CMK (cell line): ENCODE measurements at regions not wholly inside any gene's neighbourhood (a gene's known extent, or its start where the extent isn't known, plus 50 kb on each side); places are given as distances from the start of the nearest gene placed in this dataset.

Experiments
- DNase-seq: peaks from one replicate; pipeline ENCODE4 v3.0.0-alpha.2; 2010; ENCODE audit warnings: low read depth

- DNase-seq: no peak
Measured at GRCh38 chr11:38282718-38283117, 1684.7 kb upstream of the RAG2 start.

- no peak for DNase-seq
Measured at GRCh38 chr11:38278457-38279141, 1680.6 kb upstream of the RAG2 start.

GRCh38 chr11:38274031-38274430 is 1676.0 kb upstream of the RAG2 start:
- no peak for DNase-seq

- DNase-seq: no peak
Measured at GRCh38 chr11:38272376-38272775, 1674.3 kb upstream of the RAG2 start.

- DNase-seq: no peak
Measured at GRCh38 chr11:38266691-38267090, 1668.7 kb upstream of the RAG2 start.

GRCh38 chr11:38256436-38256835 is 1658.4 kb upstream of the RAG2 start:
- DNase-seq: no peak

- no peak for DNase-seq
Measured at GRCh38 chr11:38254913-38255312, 1656.9 kb upstream of the RAG2 start.

- no peak for DNase-seq
Measured at GRCh38 chr11:38252620-38253019, 1654.6 kb upstream of the RAG2 start.

GRCh38 chr11:38246451-38246850 is 1648.4 kb upstream of the RAG2 start:
- no peak for DNase-seq

GRCh38 chr11:38226684-38227083 is 1628.6 kb upstream of the RAG2 start:
- no peak for DNase-seq

GRCh38 chr11:38221295-38221694 is 1623.3 kb upstream of the RAG2 start:
- no peak for DNase-seq

- no peak for DNase-seq
Measured at GRCh38 chr11:38219636-38220035, 1621.6 kb upstream of the RAG2 start.

GRCh38 chr11:38208951-38209350 is 1610.9 kb upstream of the RAG2 start:
- DNase-seq: no peak

GRCh38 chr11:38206663-38207062 is 1608.6 kb upstream of the RAG2 start:
- no peak for DNase-seq

GRCh38 chr11:38191101-38191500 is 1593.1 kb upstream of the RAG2 start:
- no peak for DNase-seq

GRCh38 chr11:38182126-38182866 is 1584.3 kb upstream of the RAG2 start:
- DNase-seq: no peak

GRCh38 chr11:38176686-38177322 is 1578.8 kb upstream of the RAG2 start:
- no peak for DNase-seq

GRCh38 chr11:38173676-38174075 is 1575.6 kb upstream of the RAG2 start:
- DNase-seq: no peak

GRCh38 chr11:38169286-38169685 is 1571.2 kb upstream of the RAG2 start:
- no peak for DNase-seq

GRCh38 chr11:38163526-38163925 is 1565.5 kb upstream of the RAG2 start:
- DNase-seq: no peak

GRCh38 chr11:38160433-38160832 is 1562.4 kb upstream of the RAG2 start:
- DNase-seq: no peak

GRCh38 chr11:38159038-38159437 is 1561.0 kb upstream of the RAG2 start:
- no peak for DNase-seq

GRCh38 chr11:38156495-38157146 is 1558.6 kb upstream of the RAG2 start:
- DNase-seq: no peak
